SJSA1 (cell line): ENCODE measurements at regions not wholly inside any gene's neighbourhood (a gene's known extent, or its start where the extent isn't known, plus 50 kb on each side); places are given as distances from the start of the nearest gene placed in this dataset.

Experiments used
- DNase-seq, 2 experiments: peaks; one replicate each; pipeline ENCODE4 v3.0.0-alpha.2; 2015 to 2020; ENCODE audit warnings: low spot score in 2 of 2, low read depth in 1 of 2
- H3K27ac ChIP-seq: fragments of 250-450 bp; sonication (Bioruptor Pico); 2 replicates; pipeline ENCODE4 v1.5.1; 2020; ENCODE audit warnings: mild to moderate bottlenecking, moderate library complexity
- H3K27me3 ChIP-seq: fragments of 250-450 bp; sonication (Bioruptor Pico); replicated peaks from 2 replicates; pipeline ENCODE4 v1.5.1; 2020; ENCODE audit warnings: mild to moderate bottlenecking, moderate library complexity
- H3K36me3 ChIP-seq: fragments of 250-450 bp; sonication (Bioruptor Pico); 2 replicates; pipeline ENCODE4 v1.5.1; 2020; ENCODE audit warnings: mild to moderate bottlenecking
- H3K4me1 ChIP-seq: fragments of 250-450 bp; sonication (Bioruptor Pico); replicated peaks from 2 replicates; pipeline ENCODE4 v1.6.1; 2021; ENCODE audit warnings: mild to moderate bottlenecking
- H3K4me3 ChIP-seq: fragments of 250-450 bp; sonication (Bioruptor Pico); 2 replicates; pipeline ENCODE4 v1.5.1; 2020; ENCODE audit warnings: mild to moderate bottlenecking
- H3K9me3 ChIP-seq: fragments of 250-450 bp; sonication (Bioruptor Pico); replicated peaks from 2 replicates; pipeline ENCODE4 v1.5.1; 2020; ENCODE audit warnings: mild to moderate bottlenecking

- H3K36me3 ChIP-seq = no peaks in the 10 kb centered on the region
- H3K4me1 ChIP-seq = peaks cover 33% of the 10 kb centered on the region
- peak in 1 of 2 experiments; percentile 54 for DNase-seq
- peak overlapping the region; percentile 75 for H3K27ac ChIP-seq
- H3K27me3 ChIP-seq = no peaks in the 10 kb centered on the region
- no peaks in the 10 kb centered on the region for H3K9me3 ChIP-seq
- H3K4me3 ChIP-seq = no peak overlapping the region
Measured at GRCh38 chr1:96374076-96374762, 347.4 kb upstream of the PTBP2 start.

DNA sequence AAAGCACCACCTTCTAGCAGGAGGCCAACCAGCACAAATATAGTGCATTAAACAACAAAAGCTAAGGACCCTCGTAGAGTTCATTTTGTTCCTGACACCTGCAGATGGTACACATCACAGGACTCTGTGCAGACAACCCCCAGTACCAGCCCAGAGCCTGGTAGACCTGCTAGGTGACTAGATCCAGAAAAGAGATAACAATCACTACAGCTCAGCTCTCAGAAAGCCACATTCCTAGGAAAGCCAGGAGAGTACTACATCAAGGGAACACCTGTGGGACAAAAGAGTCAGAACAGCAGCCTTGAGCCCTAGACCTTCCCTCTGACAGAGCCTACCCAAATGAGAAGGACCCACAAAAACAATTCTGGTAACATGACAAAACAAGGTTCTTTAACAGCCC, 344.7 kb upstream of the PTBP2 start:
- no peak for DNase-seq
- Histone ChIP-seq H3K9me3 (no peaks in the 10 kb centered on the region), H3K27ac (no peak overlapping the region), H3K4me3 (no peak overlapping the region), H3K36me3 (no peaks in the 10 kb centered on the region), H3K4me1 (peaks cover 19% of the 10 kb centered on the region), H3K27me3 (no peaks in the 10 kb centered on the region)

- Histone ChIP-seq H3K27ac (no peak overlapping the region), H3K36me3 (no peaks in the 10 kb centered on the region), H3K4me3 (no peak overlapping the region), H3K9me3 (0 out of 2 replicates have a peak, but pooled peaks cover 4% of the 10 kb centered on the region), H3K4me1 (peaks cover 16% of the 10 kb centered on the region), H3K27me3 (no peaks in the 10 kb centered on the region)
- no peak for DNase-seq
Measured at GRCh38 chr1:96384611-96385010, 337.0 kb upstream of the PTBP2 start.

DNA sequence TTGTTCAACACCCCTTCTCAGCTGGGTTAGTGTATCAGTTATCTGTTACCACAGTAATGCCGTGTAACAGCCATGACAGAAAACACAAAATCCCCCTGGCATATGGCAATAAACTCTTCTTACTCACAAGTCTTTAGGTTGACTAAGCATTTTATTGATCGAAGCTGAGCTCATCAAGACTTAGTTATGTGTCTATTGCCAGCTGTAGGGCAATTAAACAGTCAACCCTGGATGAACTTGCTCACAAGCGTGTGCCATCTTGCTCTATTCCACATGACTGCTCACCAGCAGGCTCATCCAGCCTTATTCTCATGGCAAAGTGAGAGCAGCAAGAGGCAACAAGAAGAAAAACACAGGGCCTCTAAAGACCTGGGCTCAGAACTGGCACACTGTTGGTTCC, 333.8 kb upstream of the PTBP2 start:
- peaks cover 24% of the 10 kb centered on the region for H3K4me1 ChIP-seq
- DNase-seq = no peak
- H3K9me3 ChIP-seq = no peaks in the 10 kb centered on the region
- H3K27me3 ChIP-seq = no peaks in the 10 kb centered on the region
- no peaks in the 10 kb centered on the region for H3K36me3 ChIP-seq
- no peak overlapping the region for H3K4me3 ChIP-seq
- no peak overlapping the region for H3K27ac ChIP-seq

DNA sequence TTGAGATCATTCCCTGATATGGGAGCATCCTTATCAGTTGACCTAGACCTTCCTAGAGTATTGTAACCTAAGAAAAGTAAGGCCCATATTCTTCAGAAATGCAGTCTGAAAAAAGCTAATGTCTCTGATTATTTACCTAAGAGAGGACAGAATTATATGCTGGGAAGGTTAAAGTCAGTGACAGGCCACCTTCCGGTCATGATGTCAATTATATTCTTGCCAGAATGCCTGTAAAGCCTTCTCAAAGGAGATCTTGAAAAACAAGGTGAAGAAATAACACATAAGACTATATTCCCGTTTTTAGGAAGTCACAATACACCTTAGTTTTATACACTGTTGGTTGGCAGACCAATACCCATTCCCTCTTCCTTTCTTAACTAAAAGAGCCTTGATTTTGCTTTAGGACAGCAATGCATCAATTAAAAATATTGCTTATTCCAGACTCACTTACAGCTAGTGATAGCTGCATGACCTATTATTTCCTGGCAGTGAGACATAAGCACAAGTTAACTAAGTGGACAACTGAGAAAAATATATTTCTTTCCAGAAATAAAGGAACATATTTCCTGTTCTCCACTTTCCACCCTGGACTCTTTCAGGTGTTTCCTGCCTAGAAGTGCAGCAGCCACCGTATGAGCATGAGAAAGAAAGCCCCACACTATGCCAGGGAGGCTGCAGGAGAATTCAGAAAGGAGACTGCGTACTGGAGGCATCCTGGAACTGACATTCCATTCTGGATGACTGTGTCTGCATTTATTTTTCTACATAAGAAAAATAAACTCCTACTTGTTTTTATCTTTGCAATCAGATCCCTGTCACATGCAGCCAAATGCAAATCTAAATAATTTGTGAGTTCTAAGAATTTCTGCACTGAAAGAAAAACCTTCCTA, 332.9 kb upstream of the PTBP2 start:
- Histone ChIP-seq H3K27ac (peak overlapping the region; percentile 11), H3K4me1 (peaks cover 24% of the 10 kb centered on the region), H3K4me3 (no peak overlapping the region), H3K9me3 (no peaks in the 10 kb centered on the region), H3K36me3 (no peaks in the 10 kb centered on the region), H3K27me3 (no peaks in the 10 kb centered on the region)
- peak; percentile 64 to 68 for DNase-seq

GRCh38 chr1:96400089-96400488, 321.5 kb upstream of the PTBP2 start:
- Histone ChIP-seq H3K4me1 (no peaks in the 10 kb centered on the region), H3K9me3 (no peaks in the 10 kb centered on the region), H3K36me3 (no peaks in the 10 kb centered on the region), H3K4me3 (no peak overlapping the region), H3K27me3 (no peaks in the 10 kb centered on the region), H3K27ac (no peak overlapping the region)
- DNase-seq = no peak

DNA sequence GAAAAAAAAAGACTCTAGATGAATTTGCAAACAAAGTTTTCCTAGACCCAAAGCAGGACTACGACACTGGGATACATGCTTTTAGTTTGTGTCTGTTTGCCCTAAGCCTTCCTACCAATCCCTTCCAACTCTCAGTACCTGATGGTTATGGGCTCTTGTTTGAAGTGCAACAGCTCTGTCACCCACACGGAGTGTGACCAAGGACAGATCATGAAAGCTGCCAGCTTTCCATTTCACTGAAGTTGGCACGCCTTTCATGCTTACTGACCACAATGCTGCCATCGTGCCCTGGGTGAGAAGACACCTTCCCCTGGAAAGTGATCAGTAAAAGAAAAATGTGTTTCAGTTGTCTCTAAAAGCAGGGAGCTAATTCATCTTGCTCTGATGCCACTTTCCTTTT, 312.5 kb upstream of the PTBP2 start:
- Histone ChIP-seq H3K27me3 (no peaks in the 10 kb centered on the region), H3K36me3 (no peaks in the 10 kb centered on the region), H3K27ac (no peak overlapping the region), H3K9me3 (no peaks in the 10 kb centered on the region), H3K4me3 (no peak overlapping the region), H3K4me1 (no peaks in the 10 kb centered on the region)
- DNase-seq = no peak

DNA sequence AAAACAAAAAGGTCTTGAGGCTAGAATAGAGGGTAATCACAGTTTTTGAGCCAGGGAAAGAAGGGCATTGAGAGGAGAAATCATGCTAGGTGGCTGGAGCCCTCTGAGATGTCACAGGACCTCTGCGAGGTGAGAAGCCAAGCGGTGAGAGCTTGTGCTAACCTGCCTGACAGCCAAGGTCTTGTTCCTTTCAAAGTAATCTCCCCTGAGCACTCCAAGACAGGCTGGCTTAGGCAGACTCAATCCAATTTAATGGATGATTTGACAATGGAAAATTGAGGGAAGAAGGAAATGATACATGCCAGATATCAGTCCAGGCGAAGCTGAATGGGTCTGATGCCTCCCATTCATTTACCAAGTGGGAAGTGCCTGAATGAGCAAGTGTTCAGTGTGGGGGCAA, 311.9 kb upstream of the PTBP2 start:
- H3K9me3 ChIP-seq = no peaks in the 10 kb centered on the region
- DNase-seq = no peak
- no peaks in the 10 kb centered on the region for H3K4me1 ChIP-seq
- no peaks in the 10 kb centered on the region for H3K36me3 ChIP-seq
- H3K27me3 ChIP-seq = no peaks in the 10 kb centered on the region
- H3K27ac ChIP-seq = no peak overlapping the region
- no peak overlapping the region for H3K4me3 ChIP-seq

- H3K4me1 ChIP-seq = peaks cover 6% of the 10 kb centered on the region
- H3K4me3 ChIP-seq = no peak overlapping the region
- no peaks in the 10 kb centered on the region for H3K9me3 ChIP-seq
- no peaks in the 10 kb centered on the region for H3K36me3 ChIP-seq
- DNase-seq = no peak
- no peak overlapping the region for H3K27ac ChIP-seq
- no peaks in the 10 kb centered on the region for H3K27me3 ChIP-seq
Measured at GRCh38 chr1:96411006-96411405, 310.6 kb upstream of the PTBP2 start.

GRCh38 chr1:96414598-96414997, 307.0 kb upstream of the PTBP2 start:
- Histone ChIP-seq H3K4me1 (peaks cover 17% of the 10 kb centered on the region), H3K27ac (no peak overlapping the region), H3K36me3 (no peaks in the 10 kb centered on the region), H3K4me3 (no peak overlapping the region), H3K27me3 (no peaks in the 10 kb centered on the region), H3K9me3 (no peaks in the 10 kb centered on the region)
- DNase-seq = no peak

- DNase-seq = peak; percentile 81 to 90
- no peaks in the 10 kb centered on the region for H3K36me3 ChIP-seq
- peaks cover 17% of the 10 kb centered on the region for H3K4me1 ChIP-seq
- H3K4me3 ChIP-seq = no peak overlapping the region
- H3K27ac ChIP-seq = peak overlapping the region; percentile 65
- no peaks in the 10 kb centered on the region for H3K9me3 ChIP-seq
- no peaks in the 10 kb centered on the region for H3K27me3 ChIP-seq
Measured at GRCh38 chr1:96416111-96416595, 305.4 kb upstream of the PTBP2 start.

- H3K4me1 ChIP-seq = peaks cover 17% of the 10 kb centered on the region
- H3K36me3 ChIP-seq = no peaks in the 10 kb centered on the region
- no peak overlapping the region for H3K4me3 ChIP-seq
- H3K9me3 ChIP-seq = no peaks in the 10 kb centered on the region
- no peaks in the 10 kb centered on the region for H3K27me3 ChIP-seq
- peak overlapping the region; percentile 65 for H3K27ac ChIP-seq
- DNase-seq = no peak
Measured at GRCh38 chr1:96416701-96417444, 304.7 kb upstream of the PTBP2 start.

- no peak for DNase-seq
- Histone ChIP-seq H3K4me1 (peaks cover 17% of the 10 kb centered on the region), H3K36me3 (no peaks in the 10 kb centered on the region), H3K9me3 (no peaks in the 10 kb centered on the region), H3K27me3 (no peaks in the 10 kb centered on the region), H3K27ac (no peak overlapping the region), H3K4me3 (no peak overlapping the region)
Measured at GRCh38 chr1:96418969-96419368, 302.6 kb upstream of the PTBP2 start.

- Histone ChIP-seq H3K27ac (no peak overlapping the region), H3K36me3 (no peaks in the 10 kb centered on the region), H3K9me3 (no peaks in the 10 kb centered on the region), H3K4me3 (no peak overlapping the region), H3K4me1 (no peaks in the 10 kb centered on the region), H3K27me3 (no peaks in the 10 kb centered on the region)
- DNase-seq = no peak
Measured at GRCh38 chr1:96424877-96425276, 296.7 kb upstream of the PTBP2 start.
